Prostate gland (tissue), 2 donors: ENCODE measurements at regions not wholly inside any gene's neighbourhood (a gene's known extent, or its start where the extent isn't known, plus 50 kb on each side); places are given as distances from the start of the nearest gene placed in this dataset.

Source experiments
- CTCF ChIP-seq, 4 experiments: fragments of 200-600 bp in 2 of 4; fragments of 450-650 bp in 2 of 4; sonication (generic) in 2 of 4; IDR thresholded peaks; 1 replicate in 3 of 4; 2 replicates in 1 of 4; pipeline ENCODE4 v1.5.1; 2016 to 2019; ENCODE audit warnings: antibody characterized with exemption in 4 of 4, mild to moderate bottlenecking in 2 of 4, moderate library complexity in 2 of 4
- POLR2A ChIP-seq: fragments of 450-650 bp; IDR thresholded peaks from one replicate; pipeline ENCODE4 v1.6.1; 2016; ENCODE audit warnings: antibody characterized with exemption, mild to moderate bottlenecking
- POLR2AphosphoS5 ChIP-seq: sonication (generic); formaldehyde crosslinking; IDR thresholded peaks from one replicate; pipeline ENCODE4 v1.6.1; 2017; ENCODE audit warnings: antibody characterized with exemption

GRCh38 chr20:41978246-41978790, 360.1 kb upstream of the CHD6 start:
- TF ChIP-seq CTCF (IDR thresholded peaks at IDR 0.05) (no peak), POLR2A (no peak), POLR2AphosphoS5 (no peak)
